ENCODE measurements at regions not wholly inside any gene's neighbourhood (a gene's known extent, or its start where the extent isn't known, plus 50 kb on each side); places are given as distances from the start of the nearest gene placed in this dataset.

- Histone ChIP-seq H3K27ac (ENCODE audit: extremely low read length, insufficient read depth, low read length) (no peak overlapping the region), H3K9ac (ENCODE audit: insufficient read depth, low read depth, low read length) (no peak overlapping the region), H2AFZ (ENCODE audit: low read length) (no peak overlapping the region), H3K27me3 (ENCODE audit: control insufficient read depth in 1 of 2, insufficient read depth in 2 of 2, low read length in 2 of 2) (no peaks in the 10 kb centered on the region), H4K20me1 (ENCODE audit: insufficient read depth, low read length) (no peaks in the 10 kb centered on the region), H3K4me3 (replicated peaks in 1 of 3; ENCODE audit: insufficient read depth in 1 of 3, low read depth in 2 of 3, low read length in 3 of 3) (no peak overlapping the region), H3K79me2 (ENCODE audit: insufficient read depth, low read length) (no peaks in the 10 kb centered on the region), H3K36me3 (replicated peaks in 1 of 2; ENCODE audit: control insufficient read depth in 1 of 2, insufficient read depth in 2 of 2, low read length in 2 of 2) (no peaks in the 10 kb centered on the region), H3K4me1 (ENCODE audit: insufficient read depth, low read length) (no peaks in the 10 kb centered on the region), H3K4me2 (ENCODE audit: low read depth, low read length) (no peak overlapping the region), H3K9me3 (ENCODE audit: low read length) (no peaks in the 10 kb centered on the region)
- ATAC-seq (no peak), DNase-seq (ENCODE audit: low spot score) (no peak), FAIRE-seq (no peak)
- 0% methylated on average over 2 of the region's 2 CpGs for WGBS (ENCODE audit: low lambda C conversion rate)
- BruUV-seq (replicated peaks), result no TSS peak
- TF ChIP-seq SUZ12 (IDR thresholded peaks at IDR 0.05; ENCODE audit: low read depth, low read length) (no peak), ZNF225 (CRISPR knock-in tag; IDR thresholded peaks at IDR 0.05) (no peak), ZNF546 (CRISPR knock-in tag; conservative IDR thresholded peaks at IDR 0.05) (no peak), ZNF704 (CRISPR knock-in tag; IDR thresholded peaks at IDR 0.05; ENCODE audit: borderline replicate concordance) (no peak), CAMTA2 (CRISPR knock-in tag; IDR thresholded peaks at IDR 0.05; ENCODE audit: borderline replicate concordance) (no peak), ZNF501 (CRISPR knock-in tag; IDR thresholded peaks at IDR 0.05) (no peak), ZNF556 (CRISPR knock-in tag; IDR thresholded peaks at IDR 0.05; ENCODE audit: borderline replicate concordance) (no peak), RAD21 (CRISPR knock-in tag; IDR thresholded peaks at IDR 0.05) (no peak), ZNF883 (CRISPR knock-in tag; IDR thresholded peaks at IDR 0.05; ENCODE audit: not compliant biosample characterization) (no peak), ZNF83 (CRISPR knock-in tag; IDR thresholded peaks at IDR 0.05; ENCODE audit: borderline replicate concordance) (no peak), ZNF329 (CRISPR knock-in tag; IDR thresholded peaks at IDR 0.05; ENCODE audit: low read depth) (no peak), ARID2 (CRISPR knock-in tag; IDR thresholded peaks at IDR 0.05; ENCODE audit: borderline replicate concordance) (no peak), ELF1 (CRISPR knock-in tag; IDR thresholded peaks at IDR 0.05) (no peak), ZHX1 (CRISPR knock-in tag; IDR thresholded peaks at IDR 0.05; ENCODE audit: low read depth) (no peak), MTA1 (CRISPR knock-in tag; IDR thresholded peaks at IDR 0.05; ENCODE audit: borderline replicate concordance) (no peak), EP300 (IDR thresholded peaks at IDR 0.05; ENCODE audit: low read depth in 2 of 2, low read length in 2 of 2) (no peak), EP300 (CRISPR knock-in tag; IDR thresholded peaks at IDR 0.05; ENCODE audit: borderline replicate concordance) (no peak), ZNF614 (CRISPR knock-in tag; IDR thresholded peaks at IDR 0.05; ENCODE audit: borderline replicate concordance) (no peak), ZNF12 (CRISPR knock-in tag; IDR thresholded peaks at IDR 0.05) (no peak), DRAP1 (CRISPR knock-in tag; IDR thresholded peaks at IDR 0.05) (no peak)
- intact Hi-C loops (cut with micrococcal nuclease; ENCODE audit: unreplicated experiment), result no loop called here
- in situ Hi-C loops (cut with HindIII; ENCODE audit: extremely low pct_ligation_motif_present, low pct_unique_long_range_greater_than_20kb), result no loop called here
- CTCF ChIA-PET (ENCODE audit: low intra/inter-chr PET ratio, low total read pairs), result no interaction called here
- POLR2A ChIA-PET, result no interaction called here
Observed at GRCh38 chr4:60366661-60367060, 833.5 kb upstream of the ADGRL3 start.
